ENCODE measurements at regions not wholly inside any gene's neighbourhood (a gene's known extent, or its start where the extent isn't known, plus 50 kb on each side); places are given as distances from the start of the nearest gene placed in this dataset.

- no peaks in the 10 kb centered on the region for H3K36me3 ChIP-seq (ENCODE audit: control insufficient read depth, insufficient read depth, low read length)
- peaks cover 6% of the 10 kb centered on the region for H3K4me1 ChIP-seq (ENCODE audit: control insufficient read depth, insufficient read depth, low read length, poor library complexity, severe bottlenecking)
- WGBS, 2 experiments (ENCODE audit: insufficient coverage in 2 of 2), result 85 to 89% methylated on average over 17 to 18 of the region's 22 CpGs
- no peak overlapping the region for H3K27ac ChIP-seq (ENCODE audit: low read depth, low read length, severe bottlenecking)
- no peaks in the 10 kb centered on the region for H3K9me3 ChIP-seq (ENCODE audit: control insufficient read depth, low read length)
- H3K4me3 ChIP-seq (ENCODE audit: extremely low read depth, insufficient read depth, low read length, poor library complexity, severe bottlenecking), result no peak overlapping the region
Observed at GRCh38 chr18:78561757-78562510, 417.7 kb upstream of the SALL3 start.

DNA sequence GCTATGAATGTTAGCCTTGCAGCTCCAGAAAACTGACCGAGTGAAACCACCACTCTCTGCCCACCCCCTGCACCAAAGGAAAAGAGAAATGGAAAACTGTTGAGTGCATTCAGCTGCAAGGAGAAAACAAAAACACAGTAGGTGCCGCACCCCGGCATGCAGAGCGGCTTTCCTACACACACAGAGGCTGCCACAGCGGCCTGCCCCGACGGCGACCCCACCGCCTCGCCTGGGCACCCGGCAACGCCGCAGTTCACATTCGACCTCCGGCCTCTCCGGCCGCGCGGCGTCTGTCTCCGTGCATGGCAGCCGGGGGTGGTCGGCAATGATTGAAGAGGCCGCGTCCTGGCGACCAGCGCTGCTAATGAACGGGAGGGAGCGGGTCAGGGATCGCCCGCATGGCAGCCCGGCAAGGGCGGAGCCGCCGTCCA, 417.1 kb upstream of the SALL3 start:
- H3K36me3 ChIP-seq (ENCODE audit: control insufficient read depth, insufficient read depth, low read length), result no peaks in the 10 kb centered on the region
- H3K27ac ChIP-seq (ENCODE audit: low read depth, low read length, severe bottlenecking), result no peak overlapping the region
- H3K9me3 ChIP-seq (ENCODE audit: control insufficient read depth, low read length), result no peaks in the 10 kb centered on the region
- 82 to 93% methylated on average over 24 to 35 of the region's 35 CpGs for WGBS, 2 experiments (ENCODE audit: insufficient coverage in 2 of 2)
- no peak overlapping the region for H3K4me3 ChIP-seq (ENCODE audit: extremely low read depth, insufficient read depth, low read length, poor library complexity, severe bottlenecking)
- peaks cover 6% of the 10 kb centered on the region for H3K4me1 ChIP-seq (ENCODE audit: control insufficient read depth, insufficient read depth, low read length, poor library complexity, severe bottlenecking)

DNA sequence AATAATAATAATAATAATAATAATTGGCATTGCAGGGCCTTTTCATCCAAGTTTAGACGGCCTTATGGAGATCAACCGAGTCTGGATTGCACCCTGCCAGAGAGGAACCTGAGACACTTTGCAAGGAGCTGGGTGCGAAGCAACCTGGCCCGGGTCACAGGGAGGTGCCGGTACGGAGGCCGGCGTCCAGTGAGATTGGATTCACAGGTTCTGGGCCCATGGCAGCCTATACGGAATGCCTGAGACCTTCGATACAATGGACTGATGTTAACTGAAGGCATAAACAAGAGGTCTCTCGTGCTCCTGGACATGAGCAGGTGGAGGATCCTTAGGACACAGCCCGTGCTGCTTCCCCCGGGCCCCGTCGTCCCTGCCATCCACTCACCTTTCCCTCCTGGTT, 416.5 kb upstream of the SALL3 start:
- no peaks in the 10 kb centered on the region for H3K36me3 ChIP-seq (ENCODE audit: control insufficient read depth, insufficient read depth, low read length)
- 87 to 91% methylated on average over 10 to 11 of the region's 15 CpGs for WGBS, 2 experiments (ENCODE audit: insufficient coverage in 2 of 2)
- no peak overlapping the region for H3K4me3 ChIP-seq (ENCODE audit: extremely low read depth, insufficient read depth, low read length, poor library complexity, severe bottlenecking)
- no peak overlapping the region for H3K27ac ChIP-seq (ENCODE audit: low read depth, low read length, severe bottlenecking)
- H3K9me3 ChIP-seq (ENCODE audit: control insufficient read depth, low read length), result no peaks in the 10 kb centered on the region
- peaks cover 6% of the 10 kb centered on the region for H3K4me1 ChIP-seq (ENCODE audit: control insufficient read depth, insufficient read depth, low read length, poor library complexity, severe bottlenecking)

DNA sequence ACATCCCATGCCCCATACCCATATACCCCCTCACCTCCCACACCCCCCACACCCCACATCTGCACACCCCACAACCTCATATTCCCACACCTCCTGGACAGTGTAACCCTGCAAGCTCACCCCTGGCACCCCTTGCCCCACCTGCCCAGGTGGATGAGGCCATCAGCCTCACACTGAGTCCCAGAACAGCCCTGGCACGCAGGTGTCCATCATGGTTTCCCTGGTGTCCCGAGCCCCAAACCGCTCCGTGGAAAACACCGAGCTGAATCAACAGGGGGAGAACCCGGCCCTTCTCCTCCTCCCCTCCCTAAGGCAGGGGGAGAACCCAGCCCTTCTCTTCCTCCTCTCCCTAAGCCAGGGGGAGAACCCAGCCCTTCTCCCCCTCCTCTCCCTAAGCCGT, 415.6 kb upstream of the SALL3 start:
- no peaks in the 10 kb centered on the region for H3K9me3 ChIP-seq (ENCODE audit: control insufficient read depth, low read length)
- peaks cover 6% of the 10 kb centered on the region for H3K4me1 ChIP-seq (ENCODE audit: control insufficient read depth, insufficient read depth, low read length, poor library complexity, severe bottlenecking)
- no peaks in the 10 kb centered on the region for H3K36me3 ChIP-seq (ENCODE audit: control insufficient read depth, insufficient read depth, low read length)
- H3K27ac ChIP-seq (ENCODE audit: low read depth, low read length, severe bottlenecking), result no peak overlapping the region
- no peak overlapping the region for H3K4me3 ChIP-seq (ENCODE audit: extremely low read depth, insufficient read depth, low read length, poor library complexity, severe bottlenecking)
- 100% methylated on average over 1 to 2 of the region's 7 CpGs for WGBS, 2 experiments (ENCODE audit: insufficient coverage in 2 of 2)

DNA sequence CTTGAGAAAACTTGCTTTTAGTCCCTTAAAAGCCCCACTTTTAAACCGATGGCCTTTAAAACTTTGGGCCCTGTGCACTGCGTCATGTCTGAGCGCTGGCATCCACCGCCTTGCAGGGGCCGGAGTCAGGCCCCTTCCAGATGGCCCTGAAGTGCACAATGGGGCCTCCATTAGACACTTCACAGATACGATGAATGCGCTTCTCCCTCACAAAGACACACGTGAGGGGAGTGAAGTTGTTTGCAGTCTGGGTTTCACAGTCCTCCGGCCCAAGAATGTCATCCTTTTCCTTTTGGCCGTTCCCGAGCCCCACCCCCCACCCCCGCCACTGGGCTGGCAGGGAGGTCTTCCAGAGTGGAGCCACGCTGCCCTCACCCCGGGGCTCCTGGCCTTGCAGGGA, 415.1 kb upstream of the SALL3 start:
- H3K36me3 ChIP-seq (ENCODE audit: control insufficient read depth, insufficient read depth, low read length), result no peaks in the 10 kb centered on the region
- peaks cover 6% of the 10 kb centered on the region for H3K4me1 ChIP-seq (ENCODE audit: control insufficient read depth, insufficient read depth, low read length, poor library complexity, severe bottlenecking)
- H3K9me3 ChIP-seq (ENCODE audit: control insufficient read depth, low read length), result no peaks in the 10 kb centered on the region
- H3K27ac ChIP-seq (ENCODE audit: low read depth, low read length, severe bottlenecking), result no peak overlapping the region
- no peak overlapping the region for H3K4me3 ChIP-seq (ENCODE audit: extremely low read depth, insufficient read depth, low read length, poor library complexity, severe bottlenecking)
- 81 to 93% methylated on average over 6 to 8 of the region's 14 CpGs for whole genome bisulfite sequencing, 2 experiments (ENCODE audit: insufficient coverage in 2 of 2)

DNA sequence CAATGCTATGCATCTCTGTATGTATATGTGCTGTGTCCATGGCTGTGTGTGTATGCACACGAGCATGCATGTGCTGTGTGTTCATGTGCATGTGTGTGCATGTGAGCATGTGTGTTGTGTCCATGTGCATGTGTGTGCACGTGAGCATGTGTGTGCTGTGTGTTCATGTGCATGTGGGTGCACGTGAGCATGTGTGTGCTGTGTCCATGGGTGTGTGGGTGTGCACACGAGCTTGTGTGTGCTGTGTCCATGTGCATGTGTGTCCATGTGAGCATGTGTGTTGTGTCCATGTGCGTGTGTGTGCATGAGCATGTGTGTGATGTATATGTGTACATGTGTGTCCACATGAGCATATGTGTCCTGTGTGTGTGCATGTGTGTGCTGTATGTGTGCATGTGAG, 414.4 kb upstream of the SALL3 start:
- Histone ChIP-seq H3K27ac (ENCODE audit: low read depth, low read length, severe bottlenecking) (no peak overlapping the region), H3K9me3 (ENCODE audit: control insufficient read depth, low read length) (no peaks in the 10 kb centered on the region), H3K4me1 (ENCODE audit: control insufficient read depth, insufficient read depth, low read length, poor library complexity, severe bottlenecking) (peaks cover 6% of the 10 kb centered on the region), H3K4me3 (ENCODE audit: extremely low read depth, insufficient read depth, low read length, poor library complexity, severe bottlenecking) (no peak overlapping the region), H3K36me3 (ENCODE audit: control insufficient read depth, insufficient read depth, low read length) (no peaks in the 10 kb centered on the region)
- 93 to 95% methylated on average over 5 of the region's 5 CpGs for WGBS, 2 experiments (ENCODE audit: insufficient coverage in 2 of 2)

DNA sequence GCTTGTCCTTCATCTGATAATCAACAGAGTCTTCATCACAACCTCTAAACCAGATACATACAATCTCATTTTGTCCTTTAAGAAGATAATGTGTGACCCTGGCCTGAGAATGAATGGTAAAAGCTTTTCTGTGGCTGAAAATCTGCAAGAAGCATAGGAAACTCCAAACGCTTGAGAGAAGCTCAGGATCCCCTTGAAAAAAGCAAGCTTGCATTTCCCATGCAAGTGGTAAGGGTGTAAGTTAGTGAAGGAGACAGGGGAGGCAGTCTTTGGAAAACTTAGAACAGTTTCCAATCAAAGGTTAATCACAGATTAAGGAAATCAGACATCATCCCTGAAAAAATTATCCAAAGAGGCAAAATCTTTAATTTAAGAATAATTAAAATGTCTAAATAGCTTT, 413.6 kb upstream of the SALL3 start:
- no peak overlapping the region for H3K4me3 ChIP-seq (ENCODE audit: extremely low read depth, insufficient read depth, low read length, poor library complexity, severe bottlenecking)
- 78 to 80% methylated on average over 1 of the region's 1 CpG for WGBS, 2 experiments (ENCODE audit: insufficient coverage in 2 of 2)
- no peak overlapping the region for H3K27ac ChIP-seq (ENCODE audit: low read depth, low read length, severe bottlenecking)
- H3K36me3 ChIP-seq (ENCODE audit: control insufficient read depth, insufficient read depth, low read length), result no peaks in the 10 kb centered on the region
- H3K9me3 ChIP-seq (ENCODE audit: control insufficient read depth, low read length), result no peaks in the 10 kb centered on the region
- peaks cover 6% of the 10 kb centered on the region for H3K4me1 ChIP-seq (ENCODE audit: control insufficient read depth, insufficient read depth, low read length, poor library complexity, severe bottlenecking)

GRCh38 chr18:78566720-78567119, 412.9 kb upstream of the SALL3 start:
- H3K36me3 ChIP-seq (ENCODE audit: control insufficient read depth, insufficient read depth, low read length), result no peaks in the 10 kb centered on the region
- H3K27ac ChIP-seq (ENCODE audit: low read depth, low read length, severe bottlenecking), result no peak overlapping the region
- peaks cover 6% of the 10 kb centered on the region for H3K4me1 ChIP-seq (ENCODE audit: control insufficient read depth, insufficient read depth, low read length, poor library complexity, severe bottlenecking)
- 93 to 98% methylated on average over 3 to 8 of the region's 8 CpGs for WGBS, 2 experiments (ENCODE audit: insufficient coverage in 2 of 2)
- no peak overlapping the region for H3K4me3 ChIP-seq (ENCODE audit: extremely low read depth, insufficient read depth, low read length, poor library complexity, severe bottlenecking)
- no peaks in the 10 kb centered on the region for H3K9me3 ChIP-seq (ENCODE audit: control insufficient read depth, low read length)

- Histone ChIP-seq H3K4me1 (ENCODE audit: control insufficient read depth, insufficient read depth, low read length, poor library complexity, severe bottlenecking) (no peaks in the 10 kb centered on the region), H3K4me3 (ENCODE audit: extremely low read depth, insufficient read depth, low read length, poor library complexity, severe bottlenecking) (no peak overlapping the region), H3K36me3 (ENCODE audit: control insufficient read depth, insufficient read depth, low read length) (no peaks in the 10 kb centered on the region), H3K27ac (ENCODE audit: low read depth, low read length, severe bottlenecking) (no peak overlapping the region), H3K9me3 (ENCODE audit: control insufficient read depth, low read length) (peaks cover 5% of the 10 kb centered on the region)
- 82 to 91% methylated on average over 7 to 10 of the region's 13 CpGs for WGBS, 2 experiments (ENCODE audit: insufficient coverage in 2 of 2)
Observed at GRCh38 chr18:78571063-78571785, 408.4 kb upstream of the SALL3 start.

- 86 to 93% methylated on average over 6 to 7 of the region's 17 CpGs for WGBS, 2 experiments (ENCODE audit: insufficient coverage in 2 of 2)
- no peaks in the 10 kb centered on the region for H3K4me1 ChIP-seq (ENCODE audit: control insufficient read depth, insufficient read depth, low read length, poor library complexity, severe bottlenecking)
- H3K27ac ChIP-seq (ENCODE audit: low read depth, low read length, severe bottlenecking), result no peak overlapping the region
- no peaks in the 10 kb centered on the region for H3K36me3 ChIP-seq (ENCODE audit: control insufficient read depth, insufficient read depth, low read length)
- no peak overlapping the region for H3K4me3 ChIP-seq (ENCODE audit: extremely low read depth, insufficient read depth, low read length, poor library complexity, severe bottlenecking)
- H3K9me3 ChIP-seq (ENCODE audit: control insufficient read depth, low read length), result peaks cover 5% of the 10 kb centered on the region
Observed at GRCh38 chr18:78571831-78572347, 407.7 kb upstream of the SALL3 start.

DNA sequence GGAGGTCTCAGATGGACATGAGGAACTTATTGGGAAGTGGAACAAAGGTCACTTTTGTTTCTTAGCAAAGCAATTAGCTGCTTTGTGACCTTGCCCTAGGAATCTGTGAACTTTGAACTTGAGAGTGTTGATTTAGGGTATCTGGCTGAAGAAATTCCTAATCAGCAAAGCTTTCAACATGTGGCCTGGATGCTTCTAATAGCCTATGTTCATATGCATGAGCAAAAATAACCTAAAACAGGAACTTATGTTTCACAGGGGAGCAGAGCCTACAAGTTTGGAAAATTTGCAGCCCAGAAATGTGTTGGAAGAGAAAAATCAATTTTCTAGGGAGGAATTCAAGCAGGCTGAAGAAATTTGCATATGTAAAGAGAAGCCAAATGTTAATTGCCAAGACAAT, 405.8 kb upstream of the SALL3 start:
- no peaks in the 10 kb centered on the region for H3K4me1 ChIP-seq (ENCODE audit: control insufficient read depth, insufficient read depth, low read length, poor library complexity, severe bottlenecking)
- H3K36me3 ChIP-seq (ENCODE audit: control insufficient read depth, insufficient read depth, low read length), result no peaks in the 10 kb centered on the region
- no peak overlapping the region for H3K27ac ChIP-seq (ENCODE audit: low read depth, low read length, severe bottlenecking)
- H3K9me3 ChIP-seq (ENCODE audit: control insufficient read depth, low read length), result peaks cover 5% of the 10 kb centered on the region
- no peak overlapping the region for H3K4me3 ChIP-seq (ENCODE audit: extremely low read depth, insufficient read depth, low read length, poor library complexity, severe bottlenecking)

Measured in mesodermal cell (in vitro differentiated cells).